ENCODE measurements at regions not wholly inside any gene's neighbourhood (a gene's known extent, or its start where the extent isn't known, plus 50 kb on each side); places are given as distances from the start of the nearest gene placed in this dataset.

DNA sequence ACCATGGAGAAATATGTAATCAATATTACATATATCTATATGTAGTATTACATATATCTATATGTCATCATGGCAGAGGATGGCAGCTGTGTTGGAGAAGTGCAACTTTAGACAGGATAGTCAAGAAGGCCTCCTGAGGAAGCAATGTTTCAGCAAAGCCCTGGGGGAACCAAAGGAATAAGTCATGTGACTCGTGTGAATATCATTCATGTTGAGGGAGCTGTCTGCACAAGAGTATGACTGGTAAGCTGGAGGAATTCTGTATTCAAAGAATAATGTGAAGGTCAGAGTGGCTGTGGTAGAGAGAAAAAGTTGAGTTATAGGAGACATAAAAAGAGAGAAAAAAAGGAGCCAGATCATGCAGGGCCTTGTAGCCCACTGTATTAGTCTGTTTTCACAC is 92.9 kb upstream of the EDNRA start:
- no peaks in the 10 kb centered on the region for H3K36me3 Mint-ChIP-seq (ENCODE audit: low read depth)
- peaks cover 5% of the 10 kb centered on the region for H3K9me3 Mint-ChIP-seq
- no peaks in the 10 kb centered on the region for H3K4me1 Mint-ChIP-seq
- TF ChIP-seq, protein P1, sequence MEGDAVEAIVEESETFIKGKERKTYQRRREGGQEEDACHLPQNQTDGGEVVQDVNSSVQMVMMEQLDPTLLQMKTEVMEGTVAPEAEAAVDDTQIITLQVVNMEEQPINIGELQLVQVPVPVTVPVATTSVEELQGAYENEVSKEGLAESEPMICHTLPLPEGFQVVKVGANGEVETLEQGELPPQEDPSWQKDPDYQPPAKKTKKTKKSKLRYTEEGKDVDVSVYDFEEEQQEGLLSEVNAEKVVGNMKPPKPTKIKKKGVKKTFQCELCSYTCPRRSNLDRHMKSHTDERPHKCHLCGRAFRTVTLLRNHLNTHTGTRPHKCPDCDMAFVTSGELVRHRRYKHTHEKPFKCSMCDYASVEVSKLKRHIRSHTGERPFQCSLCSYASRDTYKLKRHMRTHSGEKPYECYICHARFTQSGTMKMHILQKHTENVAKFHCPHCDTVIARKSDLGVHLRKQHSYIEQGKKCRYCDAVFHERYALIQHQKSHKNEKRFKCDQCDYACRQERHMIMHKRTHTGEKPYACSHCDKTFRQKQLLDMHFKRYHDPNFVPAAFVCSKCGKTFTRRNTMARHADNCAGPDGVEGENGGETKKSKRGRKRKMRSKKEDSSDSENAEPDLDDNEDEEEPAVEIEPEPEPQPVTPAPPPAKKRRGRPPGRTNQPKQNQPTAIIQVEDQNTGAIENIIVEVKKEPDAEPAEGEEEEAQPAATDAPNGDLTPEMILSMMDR (conservative IDR thresholded peaks at IDR 0.05) = no peak
- no peaks in the 10 kb centered on the region for H3K27me3 Mint-ChIP-seq (ENCODE audit: low read depth)
- no peak for DNase-seq (ENCODE audit: low read depth, low spot score)
- H3K4me3 Mint-ChIP-seq = no peak overlapping the region
- no peak overlapping the region for H3K27ac Mint-ChIP-seq (ENCODE audit: unreplicated experiment)

DNA sequence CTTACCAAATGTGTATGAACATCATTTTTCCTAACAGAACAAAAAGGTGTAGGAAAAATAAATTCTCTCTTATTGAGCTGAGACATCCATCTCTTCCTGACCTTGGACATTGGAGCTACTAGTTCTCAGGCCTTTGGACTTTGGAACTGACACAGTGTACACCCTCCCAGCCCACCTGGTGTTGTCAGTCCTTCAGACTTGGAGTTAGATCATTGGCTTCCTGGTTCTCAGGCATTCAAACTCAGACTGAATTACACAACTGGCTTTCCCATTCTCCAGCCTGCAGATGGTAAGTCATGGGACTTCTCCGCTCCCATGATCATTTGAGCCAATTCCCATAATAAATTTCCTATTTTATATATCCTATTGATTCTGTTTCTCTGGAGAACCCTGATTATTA is 84.8 kb upstream of the EDNRA start:
- Mint-ChIP-seq H3K27me3 (ENCODE audit: low read depth) (no peaks in the 10 kb centered on the region), H3K9me3 (peaks cover 19% of the 10 kb centered on the region), H3K27ac (ENCODE audit: unreplicated experiment) (no peak overlapping the region), H3K4me3 (no peak overlapping the region), H3K36me3 (ENCODE audit: low read depth) (peaks cover 3% of the 10 kb centered on the region), H3K4me1 (no peaks in the 10 kb centered on the region)
- TF ChIP-seq, protein P1 (conservative IDR thresholded peaks at IDR 0.05) = no peak
- DNase-seq (ENCODE audit: low read depth, low spot score) = no peak

DNA sequence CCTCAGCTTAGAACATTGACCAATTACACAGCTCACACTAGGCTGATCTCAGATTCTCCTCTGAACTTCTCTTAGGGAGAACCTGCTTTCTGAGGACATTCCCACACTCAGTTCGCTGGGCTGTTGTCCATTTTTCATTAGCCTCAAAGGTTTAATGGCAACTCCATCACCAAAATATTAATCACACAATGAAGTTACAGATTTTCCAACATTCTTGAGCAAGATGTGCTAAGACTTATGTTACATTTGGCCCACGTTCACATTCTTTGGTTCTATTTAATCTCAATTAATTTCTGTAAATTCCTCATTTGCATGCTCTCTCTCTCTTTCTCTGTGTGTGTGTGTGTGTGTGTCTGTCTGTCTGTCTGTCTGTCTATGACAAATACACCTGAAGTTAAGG is 82.3 kb upstream of the EDNRA start:
- Mint-ChIP-seq H3K27me3 (ENCODE audit: low read depth) (no peaks in the 10 kb centered on the region), H3K4me3 (no peak overlapping the region)

DNA sequence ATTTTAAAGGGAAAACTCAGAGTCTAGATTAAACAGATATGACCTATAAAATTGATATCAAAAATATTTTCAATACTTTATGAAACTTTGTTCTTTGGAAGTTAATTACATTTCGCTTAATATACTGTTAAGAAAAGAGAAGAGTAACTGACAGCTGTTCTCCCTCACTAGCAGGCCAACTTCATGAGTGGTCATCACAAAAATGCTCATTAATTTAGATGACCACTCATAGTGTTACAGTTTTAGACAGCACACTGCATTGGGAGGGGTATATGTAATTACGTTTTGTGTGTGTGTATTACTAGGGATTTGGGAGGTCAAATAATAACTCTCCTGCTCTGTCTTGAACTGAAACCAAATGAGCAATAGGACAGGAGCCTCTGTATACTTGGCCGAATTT is 80.2 kb upstream of the EDNRA start:
- Mint-ChIP-seq H3K27me3 (ENCODE audit: low read depth) (no peaks in the 10 kb centered on the region), H3K36me3 (ENCODE audit: low read depth) (no peaks in the 10 kb centered on the region), H3K27ac (ENCODE audit: unreplicated experiment) (no peak overlapping the region), H3K4me3 (no peak overlapping the region), H3K9me3 (peaks cover 5% of the 10 kb centered on the region), H3K4me1 (no peaks in the 10 kb centered on the region)
- no peak for DNase-seq (ENCODE audit: low read depth, low spot score)
- TF ChIP-seq, protein P1 (conservative IDR thresholded peaks at IDR 0.05) = no peak

More for the DNA sequence above, 82.3 kb upstream of the EDNRA start:
- DNase-seq (ENCODE audit: low read depth, low spot score) = no peak
- TF ChIP-seq, protein P1 (conservative IDR thresholded peaks at IDR 0.05) = no peak
- Mint-ChIP-seq H3K27ac (ENCODE audit: unreplicated experiment) (peak overlapping the region; percentile 50), H3K36me3 (ENCODE audit: low read depth) (peaks cover 2% of the 10 kb centered on the region), H3K4me1 (no peaks in the 10 kb centered on the region), H3K9me3 (peaks cover 13% of the 10 kb centered on the region)

DNA sequence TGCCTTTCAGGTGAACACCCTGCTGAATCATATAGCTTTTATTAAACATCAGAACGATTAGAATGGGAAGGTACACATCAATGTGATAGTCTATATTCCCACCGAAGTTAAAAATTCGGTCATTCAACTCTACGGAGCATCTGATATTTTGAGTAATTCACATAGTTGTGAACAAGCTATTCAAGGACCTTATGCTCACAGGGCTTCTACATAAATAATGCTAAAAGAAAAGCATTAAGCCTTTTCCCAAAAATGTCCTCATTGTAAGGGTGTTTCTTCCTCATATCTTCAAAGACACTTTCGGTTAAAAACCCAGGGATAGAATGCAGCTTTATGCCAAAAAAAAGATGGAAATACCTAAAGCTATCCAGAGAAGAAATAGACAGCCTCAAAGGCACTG is 79.7 kb upstream of the EDNRA start:
- no peak overlapping the region for H3K4me3 Mint-ChIP-seq
- TF ChIP-seq, protein P1 (conservative IDR thresholded peaks at IDR 0.05) = no peak
- H3K36me3 Mint-ChIP-seq (ENCODE audit: low read depth) = no peaks in the 10 kb centered on the region
- peaks cover 5% of the 10 kb centered on the region for H3K9me3 Mint-ChIP-seq
- no peak for DNase-seq (ENCODE audit: low read depth, low spot score)
- H3K4me1 Mint-ChIP-seq = no peaks in the 10 kb centered on the region
- no peak overlapping the region for H3K27ac Mint-ChIP-seq (ENCODE audit: unreplicated experiment)
- H3K27me3 Mint-ChIP-seq (ENCODE audit: low read depth) = no peaks in the 10 kb centered on the region
